ENCODE measurements at regions not wholly inside any gene's neighbourhood (a gene's known extent, or its start where the extent isn't known, plus 50 kb on each side); places are given as distances from the start of the nearest gene placed in this dataset.
"Not testable (repeated sequence)": the region's sequence is repeated elsewhere in the genome, so short reads cannot be mapped to it uniquely, and the experiment has no call there.

- no peak for DNase-seq (ENCODE audit: low read depth in 2 of 2)
Measured at GRCh38 chr6:158920311-158920905, 79.6 kb downstream of the RSPH3 start.

- no peak for DNase-seq (ENCODE audit: low read depth in 2 of 2)
Measured at GRCh38 chr6:158919865-158920264, 80.1 kb downstream of the RSPH3 start.

GRCh38 chr6:158916617-158917016, 83.4 kb downstream of the RSPH3 start:
- DNase-seq (ENCODE audit: low read depth in 2 of 2) = no peak

GRCh38 chr6:158914923-158915322, 85.1 kb downstream of the RSPH3 start:
- no peak for DNase-seq (ENCODE audit: low read depth in 2 of 2)

GRCh38 chr6:158913580-158913979, 86.4 kb downstream of the RSPH3 start:
- no peak for DNase-seq (ENCODE audit: low read depth in 2 of 2)

- DNase-seq (ENCODE audit: low read depth in 2 of 2) = no peak
Measured at GRCh38 chr6:158912655-158913054, 87.3 kb downstream of the RSPH3 start.

GRCh38 chr6:158911746-158912480, 88.1 kb downstream of the RSPH3 start:
- no peak for DNase-seq (ENCODE audit: low read depth in 2 of 2)

GRCh38 chr6:158910484-158911440, 89.2 kb downstream of the RSPH3 start:
- no peak for DNase-seq (ENCODE audit: low read depth in 2 of 2)

GRCh38 chr6:158909938-158910337, 90.1 kb downstream of the RSPH3 start:
- DNase-seq (ENCODE audit: low read depth in 2 of 2) = no peak

GRCh38 chr6:158908606-158909005, 89.4 kb upstream of the EZR start:
- DNase-seq (ENCODE audit: low read depth in 2 of 2) = no peak

GRCh38 chr6:158907931-158908330, 88.8 kb upstream of the EZR start:
- DNase-seq (ENCODE audit: low read depth in 2 of 2) = no peak

GRCh38 chr6:158906926-158907325, 87.8 kb upstream of the EZR start:
- DNase-seq (ENCODE audit: low read depth in 2 of 2) = no peak

GRCh38 chr6:158905277-158905676, 86.1 kb upstream of the EZR start:
- DNase-seq (ENCODE audit: low read depth in 2 of 2) = no peak

- no peak for DNase-seq (ENCODE audit: low read depth in 2 of 2)
Measured at GRCh38 chr6:158903801-158904200, 84.6 kb upstream of the EZR start.

GRCh38 chr6:158900663-158901312, 81.6 kb upstream of the EZR start:
- DNase-seq (ENCODE audit: low read depth in 2 of 2) = no peak

GRCh38 chr6:158897236-158897635, 78.1 kb upstream of the EZR start:
- DNase-seq (ENCODE audit: low read depth in 2 of 2) = no peak

GRCh38 chr6:158895661-158896060, 76.5 kb upstream of the EZR start:
- no peak for DNase-seq (ENCODE audit: low read depth in 2 of 2)

- DNase-seq (ENCODE audit: low read depth in 2 of 2) = no peak
Measured at GRCh38 chr6:158894193-158894592, 75.0 kb upstream of the EZR start.

- no peak for DNase-seq (ENCODE audit: low read depth in 2 of 2)
Measured at GRCh38 chr6:158892266-158892665, 73.1 kb upstream of the EZR start.

- DNase-seq (ENCODE audit: low read depth in 2 of 2) = not testable (repeated sequence)
Measured at GRCh38 chr6:158891560-158891959, 72.4 kb upstream of the EZR start.

GRCh38 chr6:158888171-158888570, 69.0 kb upstream of the EZR start:
- DNase-seq (ENCODE audit: low read depth in 2 of 2) = not testable (repeated sequence)

All from stimulated activated CD4-positive, alpha-beta T cell treated with anti-CD3 and anti-CD28 coated beads, Interleukin-15, amount 100 ng/mL, for 48 hours (primary cell).